SKM-1 treated with dmso at 0.1 percent for 144 hours (cell line): ENCODE measurements at regions not wholly inside any gene's neighbourhood (a gene's known extent, or its start where the extent isn't known, plus 50 kb on each side); places are given as distances from the start of the nearest gene placed in this dataset.
"Not testable (repeated sequence)": the region's sequence is repeated elsewhere in the genome, so short reads cannot be mapped to it uniquely, and the experiment has no call there.

Experiments
- DNase-seq: peaks from one replicate; lab custom pipeline; 2025; ENCODE audit not compliant: unreplicated experiment; lab: John Stamatoyannopoulos, UW

DNA sequence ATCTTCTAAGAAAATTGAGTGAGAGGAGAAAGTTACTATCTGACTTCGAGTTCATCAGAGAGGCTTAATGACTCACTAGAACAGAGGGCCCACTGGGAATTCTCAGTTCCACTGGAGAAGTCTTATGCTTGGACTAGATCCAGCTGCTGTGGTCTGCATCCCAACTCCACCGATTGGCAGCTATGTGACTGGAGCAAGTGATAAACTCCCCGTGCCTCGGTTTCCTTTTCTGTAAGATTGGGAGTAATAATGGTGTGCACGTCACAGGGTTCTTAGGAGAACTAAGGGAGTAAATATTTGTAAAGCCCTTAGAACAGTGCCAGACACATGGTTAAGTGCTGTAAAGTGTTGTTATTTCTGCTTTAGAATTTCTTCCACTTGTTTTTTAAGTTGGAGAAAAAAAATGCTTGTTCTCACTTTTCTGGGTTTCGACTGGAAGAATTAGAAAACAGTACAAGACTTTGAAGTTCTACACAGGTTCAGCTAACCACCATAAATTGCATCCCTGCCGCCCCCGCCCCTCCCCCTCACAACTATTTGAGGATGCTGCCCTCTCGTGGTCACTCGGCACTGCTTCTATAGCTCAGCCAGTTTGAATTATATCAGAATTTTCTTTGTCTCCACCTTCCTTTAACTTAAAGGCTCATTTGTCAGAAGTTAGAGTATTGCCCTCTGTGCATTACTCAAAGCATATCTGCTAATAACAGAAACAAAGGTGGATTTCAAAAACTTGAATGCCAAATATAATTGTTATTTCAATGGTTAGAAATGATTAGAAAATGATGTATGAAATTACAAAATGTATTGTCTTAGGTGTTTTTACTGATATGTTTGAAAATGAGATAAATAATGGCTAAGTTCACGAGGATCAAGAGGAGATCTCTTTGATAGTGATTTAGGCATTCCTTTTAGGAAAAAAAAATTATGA is 95.0 kb upstream of the IFNGR1 start:
- peak; percentile 75 for DNase-seq

DNA sequence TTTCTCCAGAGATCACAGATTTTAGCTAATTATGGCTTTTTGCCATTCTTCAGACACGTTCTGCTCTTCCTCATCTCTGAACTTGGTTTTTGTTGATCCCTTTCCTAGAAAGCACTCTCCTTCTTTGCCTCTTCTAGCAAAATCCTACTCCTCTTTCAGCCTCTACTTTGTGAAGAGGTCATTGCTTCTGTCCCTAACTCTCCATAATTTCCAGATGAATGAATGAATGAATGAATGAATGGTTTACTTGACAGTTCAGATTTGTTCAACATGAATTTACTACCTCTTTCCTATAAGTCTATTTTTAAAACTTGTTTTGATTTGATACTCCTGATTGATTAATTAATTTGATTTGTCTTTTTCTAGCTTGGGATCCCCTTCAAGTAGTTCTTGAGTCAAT is 94.0 kb upstream of the IFNGR1 start:
- no peak for DNase-seq

DNA sequence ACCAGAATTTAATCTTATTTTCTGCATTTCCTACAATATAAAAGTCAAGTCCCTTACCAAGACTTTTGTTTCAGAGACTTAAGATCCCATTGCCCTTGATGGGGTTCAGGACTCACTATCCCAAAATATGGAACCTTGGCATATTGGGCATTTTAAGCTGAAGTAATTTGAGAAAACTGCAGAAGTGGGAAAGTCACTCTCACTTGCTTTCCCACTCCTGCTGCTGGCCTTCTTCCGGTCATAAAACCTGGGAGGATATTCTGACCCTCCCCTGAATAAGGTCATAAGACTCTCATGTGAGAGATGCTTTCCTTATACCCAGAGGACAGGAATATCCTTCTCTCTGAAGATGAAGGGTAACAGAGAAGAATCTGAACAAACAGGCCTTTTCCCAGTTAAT is 92.8 kb upstream of the IFNGR1 start:
- DNase-seq = no peak

DNA sequence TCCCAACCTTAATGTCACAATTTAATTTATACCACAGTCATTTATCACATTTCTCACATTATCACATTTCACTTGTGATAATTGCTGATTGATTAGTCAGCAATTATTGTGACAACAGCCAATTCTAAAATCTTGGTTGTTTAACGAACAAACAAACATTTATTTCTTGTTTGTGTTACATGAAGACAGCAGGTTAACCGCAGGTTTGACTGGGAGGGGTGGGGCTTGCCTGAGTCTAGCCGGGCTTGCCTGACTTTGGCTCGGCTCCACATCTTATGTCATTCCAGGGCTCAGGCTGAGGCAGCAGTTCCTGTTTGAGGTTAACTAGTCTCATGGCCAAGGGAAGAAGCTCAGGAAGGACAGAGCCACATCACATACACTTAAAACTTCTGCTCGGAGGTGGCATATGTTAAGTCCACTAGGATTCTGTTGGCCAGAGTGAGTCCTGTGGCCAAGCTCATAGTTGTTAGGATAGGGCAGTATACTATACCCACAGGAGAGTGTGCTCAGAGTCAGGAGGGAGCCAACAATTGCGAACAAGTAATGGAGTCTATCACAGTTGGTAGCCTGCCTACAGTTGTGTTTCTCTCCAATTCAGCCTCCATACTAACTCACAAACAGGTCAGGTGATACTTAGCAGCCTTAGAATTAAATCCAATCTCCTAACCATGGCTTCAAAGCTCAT is 90.0 kb upstream of the IFNGR1 start:
- peak; percentile 68 for DNase-seq

DNA sequence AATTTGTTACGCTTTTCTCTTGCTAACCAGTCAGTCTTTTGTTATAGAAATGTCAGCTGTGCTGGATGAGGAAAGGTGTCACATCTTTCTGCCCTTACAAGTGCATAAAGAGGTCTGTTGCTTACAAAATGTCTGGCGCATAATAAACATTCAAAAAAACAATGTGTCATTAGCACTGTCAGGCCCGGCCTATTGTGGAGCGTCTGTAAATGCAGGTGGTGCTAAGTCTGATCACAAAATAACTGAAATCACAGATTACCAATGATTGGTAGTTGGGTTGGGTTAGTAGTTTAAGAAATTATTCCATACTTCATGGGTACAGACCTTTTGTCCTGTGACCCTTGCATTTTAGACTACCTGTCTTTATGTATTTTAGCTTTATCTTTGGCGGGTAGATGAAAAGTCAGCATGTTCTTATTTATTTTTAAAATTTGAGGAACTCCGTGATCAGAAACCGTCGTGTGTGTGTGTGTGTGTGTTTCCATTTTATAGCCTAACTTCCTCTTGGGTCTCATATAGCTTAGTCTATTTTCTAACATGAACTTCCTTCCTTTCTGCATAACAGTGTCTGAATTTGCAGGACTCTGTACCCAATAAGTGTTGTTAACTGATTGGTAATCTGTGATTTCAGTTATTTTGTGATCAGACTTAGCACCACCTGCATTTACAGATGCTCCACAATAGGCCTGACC is 88.1 kb upstream of the IFNGR1 start:
- DNase-seq = peak; percentile 74

DNA sequence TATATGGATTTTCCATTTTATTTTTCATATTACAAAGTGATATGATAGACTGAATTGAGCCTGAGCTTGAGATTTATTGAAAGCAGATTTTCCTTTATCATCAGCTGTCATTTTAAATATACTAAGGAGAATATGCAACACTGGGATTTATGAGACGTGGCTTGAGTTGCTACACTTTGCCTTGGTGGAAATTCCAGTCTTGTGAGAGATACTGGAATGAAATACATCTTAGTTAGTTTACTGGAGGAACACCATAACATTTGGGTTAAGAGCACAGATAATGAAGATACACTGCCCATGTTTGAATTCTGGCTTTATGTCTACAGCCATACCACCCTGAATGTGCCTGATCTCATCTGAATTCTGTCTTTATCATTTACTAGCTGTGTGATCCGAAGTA is 86.5 kb upstream of the IFNGR1 start:
- DNase-seq = no peak

DNA sequence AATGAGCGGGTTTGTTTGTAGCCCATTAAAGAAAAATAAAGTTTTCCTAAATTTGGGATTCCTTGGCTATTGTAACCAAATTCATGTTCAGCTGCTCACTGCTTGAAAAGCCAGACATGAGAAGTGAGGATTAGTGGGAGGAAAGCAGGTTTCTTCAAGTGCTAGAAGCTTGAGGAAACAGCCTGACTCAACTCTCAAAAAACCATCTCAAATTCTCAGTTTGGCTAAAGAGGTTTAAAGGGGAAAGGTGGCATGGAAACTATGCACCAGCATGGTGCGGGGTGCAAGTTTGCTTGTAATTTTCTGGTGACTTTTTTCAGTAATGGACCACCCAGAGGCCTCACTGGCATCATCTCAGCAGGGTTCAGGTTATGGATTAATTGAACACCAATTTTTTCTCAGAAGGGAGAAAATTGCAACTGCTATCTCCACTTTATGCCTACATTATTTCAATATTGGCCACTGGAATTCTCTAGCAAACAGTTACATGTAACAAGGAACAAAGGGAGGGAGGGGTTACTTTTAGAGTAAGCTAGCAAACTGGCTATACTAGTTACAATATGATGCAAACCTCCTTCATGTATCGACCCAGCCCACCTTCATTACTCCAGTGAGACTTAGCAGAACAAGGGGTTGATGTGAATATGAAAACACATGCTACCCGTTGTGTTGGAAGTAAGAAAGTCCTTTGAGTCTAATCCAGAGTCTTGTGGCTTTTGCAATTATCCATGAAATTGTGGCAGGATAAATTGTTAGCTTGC is 85.0 kb upstream of the IFNGR1 start:
- no peak for DNase-seq

DNA sequence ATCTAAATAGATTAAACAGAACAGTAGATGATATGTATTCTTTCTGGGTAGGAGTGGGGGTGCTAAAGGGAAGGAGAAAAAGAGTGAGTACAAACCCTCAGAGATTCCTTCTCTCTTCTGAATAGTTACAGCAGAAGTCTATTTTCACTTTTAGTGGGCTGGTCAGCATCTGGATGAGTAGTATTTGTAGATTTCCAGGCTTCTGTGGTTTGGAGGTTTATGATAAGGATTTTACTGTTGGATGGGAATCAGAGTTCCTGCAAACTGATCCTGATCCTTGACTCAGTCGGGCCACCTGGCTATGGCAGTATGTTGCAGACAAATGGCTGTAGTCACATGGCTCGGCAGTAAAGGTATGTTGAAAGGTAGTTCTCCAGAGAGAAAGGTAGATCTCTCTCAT is 84.3 kb upstream of the IFNGR1 start:
- DNase-seq = no peak

DNA sequence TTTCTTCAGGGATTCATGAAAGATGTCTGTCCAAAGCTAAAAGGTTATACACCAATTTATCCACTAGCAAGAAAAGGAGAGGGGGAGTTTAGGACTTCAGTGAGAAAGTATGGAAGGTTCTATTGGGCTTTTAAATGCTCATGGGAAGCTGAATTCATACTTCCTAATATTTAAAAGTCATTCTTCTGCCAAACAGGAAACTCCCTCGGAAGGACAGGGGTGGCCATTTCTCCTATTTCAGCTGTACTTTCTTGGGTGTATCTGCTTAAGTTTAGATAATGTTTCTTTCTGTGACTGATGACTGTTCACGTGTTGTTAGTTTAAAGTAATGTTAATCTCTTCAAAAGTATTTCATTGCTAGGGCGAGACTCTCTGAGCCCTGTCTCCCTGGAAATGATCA is 80.5 kb upstream of the IFNGR1 start:
- no peak for DNase-seq

DNA sequence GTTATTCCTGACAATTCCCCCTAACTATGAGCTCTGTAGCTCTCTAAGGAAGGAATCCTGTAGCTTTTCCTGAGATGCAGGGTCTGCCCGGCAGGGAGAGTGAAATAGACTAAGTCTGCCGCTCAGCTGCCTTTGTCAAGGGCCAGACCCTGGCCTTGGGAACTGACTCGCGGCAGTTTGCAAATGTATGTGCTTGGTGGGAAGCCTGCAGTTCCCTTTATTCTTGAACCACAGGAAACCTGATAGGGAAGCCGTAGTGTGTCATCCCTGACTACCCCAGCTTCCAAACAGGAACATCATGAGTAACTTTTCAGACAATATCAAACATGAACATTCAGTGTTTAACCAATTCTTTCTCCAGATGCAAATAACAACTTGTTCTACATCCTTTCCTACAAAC is 78.7 kb upstream of the IFNGR1 start:
- DNase-seq = peak; percentile 47

DNA sequence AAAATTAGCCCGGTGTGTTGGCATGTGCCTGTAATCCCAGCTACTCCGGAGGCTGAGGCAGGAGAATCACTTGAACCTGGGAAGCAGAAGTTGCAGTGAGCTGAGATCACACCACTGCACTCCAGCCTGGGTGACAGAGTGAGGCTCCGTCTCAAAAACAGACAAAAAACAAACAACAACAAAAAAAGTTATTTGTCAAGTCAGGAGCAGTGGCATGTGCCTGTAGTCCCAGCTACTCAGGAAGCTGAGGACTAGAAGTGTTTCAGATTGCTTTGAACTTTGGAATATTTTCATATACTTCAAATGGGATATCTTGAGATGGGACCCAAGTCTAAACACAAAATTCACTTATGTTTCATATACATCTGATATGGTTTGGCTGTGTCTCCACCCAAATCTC is 73.1 kb upstream of the IFNGR1 start:
- not testable (repeated sequence) for DNase-seq

DNA sequence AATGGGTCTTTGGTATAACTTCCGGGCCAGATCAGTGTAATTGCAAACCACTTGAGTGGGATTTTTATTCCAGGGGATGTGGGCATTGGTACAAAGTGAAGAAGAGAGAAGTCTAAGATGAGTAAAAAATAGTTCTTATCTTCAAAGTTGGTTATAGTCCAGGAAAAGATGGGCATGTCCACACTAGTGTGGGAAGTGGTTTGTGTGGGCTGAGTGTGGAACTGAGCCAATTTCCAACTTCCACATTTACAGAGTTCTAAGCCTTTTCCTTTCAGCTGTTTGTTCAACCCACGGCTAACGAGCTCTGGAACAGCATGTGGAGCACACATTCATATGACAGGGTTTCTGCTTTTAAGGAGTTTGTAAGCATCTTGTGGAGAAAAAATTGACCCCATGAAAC is 72.3 kb upstream of the IFNGR1 start:
- peak; percentile 89 for DNase-seq

DNA sequence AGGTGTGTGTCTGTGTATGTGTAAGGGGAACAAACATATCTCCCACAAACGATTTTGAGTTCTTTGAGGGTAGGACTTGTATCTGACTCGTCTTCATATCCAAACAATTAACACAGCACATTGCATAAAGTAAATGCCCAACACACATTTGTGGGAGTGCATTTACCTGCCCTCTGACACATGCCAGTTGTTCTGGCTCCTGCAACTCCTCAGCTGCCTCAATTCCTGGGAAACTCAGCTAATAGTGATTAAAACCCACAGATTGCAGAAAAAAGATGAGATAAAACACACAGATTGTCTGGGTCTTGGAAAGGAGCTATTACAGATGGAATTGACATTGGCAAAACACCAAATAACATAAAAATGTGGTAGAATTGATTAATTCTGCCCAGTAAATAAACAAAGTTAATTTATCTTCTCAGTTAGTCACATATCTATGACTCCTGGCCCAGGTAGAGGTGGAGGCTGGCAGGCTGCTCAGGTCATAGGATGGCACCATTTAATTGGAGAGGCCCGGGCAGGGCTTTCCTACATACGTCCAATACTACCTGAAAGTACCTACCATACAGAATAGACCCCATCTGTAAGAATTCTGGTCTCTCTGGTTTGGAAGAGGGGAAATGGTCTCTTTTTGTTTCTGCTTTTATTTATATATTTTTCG is 71.5 kb upstream of the IFNGR1 start:
- DNase-seq = no peak

DNA sequence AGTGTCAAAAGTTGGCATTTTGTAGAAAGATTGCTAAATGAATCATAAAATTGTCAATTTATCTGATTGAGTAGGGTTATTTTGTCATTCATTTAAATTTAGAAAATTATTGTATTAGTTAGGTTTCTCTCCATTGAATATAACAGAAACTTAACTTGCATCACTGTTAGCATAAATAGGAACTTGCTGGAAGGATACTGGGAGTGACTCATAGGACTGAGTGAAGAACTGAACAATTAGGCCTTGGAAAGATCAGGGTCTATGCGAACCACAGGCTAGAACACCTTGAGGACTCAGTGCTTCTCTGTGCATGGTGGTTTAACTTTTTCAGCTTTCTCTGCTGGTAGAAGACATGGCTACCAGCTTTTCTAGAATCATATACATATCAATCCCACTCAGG is 67.7 kb upstream of the IFNGR1 start:
- no peak for DNase-seq

DNA sequence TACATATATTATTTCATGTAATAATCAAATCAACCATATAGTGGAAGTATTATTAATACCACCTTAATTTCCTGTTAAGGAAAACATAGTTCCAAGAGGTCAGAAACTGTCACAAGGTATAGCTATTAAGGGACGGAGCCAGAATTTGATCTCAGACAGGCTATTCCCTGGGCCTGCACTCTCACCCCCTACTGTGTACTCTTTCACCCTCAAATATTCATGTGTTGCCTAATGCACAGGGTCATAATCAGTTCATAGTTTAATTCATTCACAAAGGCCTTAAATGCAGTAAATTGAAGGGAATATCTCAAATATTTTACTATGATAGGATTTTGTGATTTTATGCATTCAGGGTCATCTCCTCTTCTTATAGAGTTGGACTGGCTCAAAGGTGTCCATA is 67.2 kb upstream of the IFNGR1 start:
- no peak for DNase-seq

DNA sequence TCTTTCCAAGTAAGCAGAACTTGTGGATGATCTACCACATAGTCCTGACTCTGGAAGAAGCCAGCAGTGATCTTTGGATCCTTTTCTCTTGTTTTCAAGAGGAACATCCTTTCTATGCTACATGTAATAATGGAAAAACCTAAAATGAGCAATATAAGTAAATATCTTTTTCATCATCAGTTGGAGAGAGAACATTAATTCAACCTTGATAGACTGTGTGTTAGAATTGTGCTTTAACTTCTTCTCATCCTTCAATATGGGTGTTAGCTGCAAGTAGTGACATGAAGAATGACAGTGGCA is 65.6 kb upstream of the IFNGR1 start:
- no peak for DNase-seq

DNA sequence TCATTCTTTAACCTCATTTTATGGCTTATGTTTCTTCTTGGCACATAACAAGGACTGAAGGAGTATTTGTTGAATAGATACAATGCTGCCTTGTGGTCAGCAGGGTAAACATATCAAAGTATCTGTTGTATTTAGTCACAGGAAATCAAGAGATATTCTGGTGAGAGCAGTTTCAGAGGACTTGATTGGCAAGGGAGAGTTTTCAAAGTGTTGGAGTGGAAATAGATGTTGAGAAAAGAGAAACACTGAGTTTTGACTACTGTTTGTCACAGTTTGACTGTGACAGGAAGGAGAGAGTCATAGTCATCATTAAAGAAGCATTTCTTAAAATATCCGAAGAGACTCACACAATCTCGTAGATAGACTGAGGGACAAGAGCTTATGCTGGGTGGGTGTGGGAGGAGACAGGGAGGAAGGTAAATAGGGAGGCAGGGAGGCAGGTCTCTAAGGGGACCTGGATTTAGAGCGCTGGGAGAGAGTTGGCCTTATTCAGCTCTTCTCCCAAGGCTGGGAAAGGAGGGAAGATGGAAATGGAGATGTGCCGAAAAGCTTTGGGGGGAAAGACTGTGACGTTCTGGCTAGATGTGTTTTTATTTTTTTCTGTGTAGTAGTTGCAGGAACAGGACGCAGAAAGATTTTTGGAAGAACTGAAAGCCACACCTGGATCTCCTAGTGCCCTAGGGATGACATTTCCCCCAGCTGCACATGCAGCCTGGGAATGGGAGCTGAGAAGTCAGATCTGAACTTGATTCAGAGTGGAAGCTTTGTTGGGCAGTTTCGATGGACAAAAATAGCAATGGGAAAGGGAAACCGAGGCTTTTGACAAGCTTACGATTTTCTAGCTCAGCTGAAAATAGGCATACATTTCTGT is 65.0 kb upstream of the IFNGR1 start:
- DNase-seq = no peak

DNA sequence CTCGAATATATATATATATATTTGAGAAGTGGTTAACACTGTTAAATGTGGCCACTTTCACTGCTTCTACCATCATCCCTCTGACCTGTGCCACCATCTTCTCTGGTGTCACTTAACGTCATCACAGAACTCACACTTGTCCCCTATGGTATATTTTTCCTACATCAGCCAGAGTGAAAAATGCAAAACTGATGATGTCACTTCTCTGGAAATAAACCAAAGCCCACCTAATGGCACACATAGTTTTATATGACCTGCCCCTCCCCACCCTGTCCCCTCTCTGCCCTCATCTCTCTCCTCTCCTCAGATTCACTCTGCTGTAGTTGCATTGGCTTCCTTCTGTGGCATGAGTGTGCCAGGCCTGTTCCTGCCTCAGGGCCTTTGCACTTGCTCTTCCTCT is 63.9 kb upstream of the IFNGR1 start:
- DNase-seq = no peak

DNA sequence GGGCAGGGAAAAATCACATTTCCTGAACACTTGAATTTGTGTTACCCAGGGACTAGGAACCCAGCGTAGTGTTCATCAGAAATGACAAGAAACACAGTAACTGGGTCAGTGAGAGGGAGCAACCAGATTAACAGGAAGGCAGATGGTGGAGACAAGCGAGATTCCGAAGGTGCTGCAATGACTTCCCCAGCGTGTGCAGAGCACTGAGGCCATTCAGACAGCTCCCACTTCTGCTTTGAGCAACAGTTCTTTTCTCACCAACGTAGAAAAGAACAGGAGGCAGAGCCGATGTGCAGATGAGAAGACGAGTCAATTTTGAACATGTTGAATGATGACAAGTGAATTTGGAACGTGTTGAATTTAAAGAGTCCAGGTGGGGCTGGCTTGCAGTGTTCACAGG is 63.1 kb upstream of the IFNGR1 start:
- peak; percentile 83 for DNase-seq

DNA sequence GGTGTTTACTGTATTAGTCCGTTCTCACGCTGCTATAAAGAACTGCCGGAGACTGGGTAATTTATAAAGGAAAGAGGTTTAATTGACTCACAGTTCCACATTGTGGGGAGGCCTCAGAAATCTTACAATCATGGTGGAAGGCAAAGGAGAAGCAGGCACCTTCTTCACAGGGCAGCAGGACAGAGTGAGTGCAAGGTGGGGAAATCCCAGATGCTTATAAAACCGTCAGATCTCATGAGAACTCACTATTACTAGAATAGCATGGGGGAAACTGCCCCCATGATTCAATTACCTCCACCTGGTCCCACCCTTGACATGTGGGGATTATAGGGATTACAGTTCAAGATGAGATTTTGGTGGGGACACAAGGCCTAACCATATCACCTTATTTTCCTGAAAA is 60.1 kb upstream of the IFNGR1 start:
- not testable (repeated sequence) for DNase-seq
